Activated CD4-positive, CD25-positive, alpha-beta regulatory T cell treated with anti-CD3 and anti-CD28 coated beads, Interleukin-2, amount 50 U/mL, for 72 hours (primary cell): ENCODE measurements at regions not wholly inside any gene's neighbourhood (a gene's known extent, or its start where the extent isn't known, plus 50 kb on each side); places are given as distances from the start of the nearest gene placed in this dataset.

Experiments used
- DNase-seq: peaks from one replicate; pipeline ENCODE4 v3.0.0; 2021

GRCh38 chr18:73961804-73962203, 185.8 kb downstream of the FBXO15 start:
- DNase-seq = no peak

GRCh38 chr18:73959352-73959751, 188.3 kb downstream of the FBXO15 start:
- no peak for DNase-seq

- DNase-seq = no peak
These were observed 193.4 kb downstream of the FBXO15 start for GRCh38 chr18:73954268-73954667.

- DNase-seq = no peak
These were observed 195.2 kb downstream of the FBXO15 start for GRCh38 chr18:73952296-73952946.

GRCh38 chr18:73950116-73950700, 197.4 kb downstream of the FBXO15 start:
- no peak for DNase-seq

- no peak for DNase-seq
These were observed 199.1 kb downstream of the FBXO15 start for GRCh38 chr18:73948497-73948896.

GRCh38 chr18:73948084-73948483, 199.6 kb downstream of the FBXO15 start:
- DNase-seq = no peak

GRCh38 chr18:73947180-73947921, 200.3 kb downstream of the FBXO15 start:
- no peak for DNase-seq

- DNase-seq = no peak
These were observed 202.4 kb downstream of the FBXO15 start for GRCh38 chr18:73945130-73945792.

- DNase-seq = no peak
These were observed 202.9 kb downstream of the FBXO15 start for GRCh38 chr18:73944715-73945114.

- DNase-seq = no peak
These were observed 203.9 kb downstream of the FBXO15 start for GRCh38 chr18:73943763-73944162.

GRCh38 chr18:73942956-73943355, 204.7 kb downstream of the FBXO15 start:
- no peak for DNase-seq

GRCh38 chr18:73942081-73942625, 205.5 kb downstream of the FBXO15 start:
- no peak for DNase-seq

GRCh38 chr18:73940721-73941120, 206.9 kb downstream of the FBXO15 start:
- DNase-seq = no peak

- DNase-seq = no peak
These were observed 208.2 kb downstream of the FBXO15 start for GRCh38 chr18:73939391-73939790.

- DNase-seq = no peak
These were observed 213.9 kb downstream of the FBXO15 start for GRCh38 chr18:73933685-73934084.

- DNase-seq = no peak
These were observed 214.7 kb downstream of the FBXO15 start for GRCh38 chr18:73932976-73933375.

GRCh38 chr18:73927496-73927895, 220.1 kb downstream of the FBXO15 start:
- no peak for DNase-seq

- DNase-seq = no peak
These were observed 222.8 kb downstream of the FBXO15 start for GRCh38 chr18:73924836-73925235.

- no peak for DNase-seq
These were observed 223.3 kb downstream of the FBXO15 start for GRCh38 chr18:73924307-73924706.

- DNase-seq = no peak
These were observed 223.8 kb downstream of the FBXO15 start for GRCh38 chr18:73923866-73924265.

- DNase-seq = no peak
These were observed 227.6 kb downstream of the FBXO15 start for GRCh38 chr18:73920033-73920432.

- no peak for DNase-seq
These were observed 228.8 kb downstream of the FBXO15 start for GRCh38 chr18:73918816-73919215.
